Left ventricle myocardium inferior (tissue), 1 donor: ENCODE measurements at regions not wholly inside any gene's neighbourhood (a gene's known extent, or its start where the extent isn't known, plus 50 kb on each side); places are given as distances from the start of the nearest gene placed in this dataset.

Experiments
- DNase-seq: peaks from one replicate; pipeline ENCODE4 v3.0.0-alpha.2; 2020
- H3K27ac ChIP-seq: fragments of 200-600 bp; replicated peaks from 2 replicates; pipeline ENCODE4 v1.8.0; 2021
- H3K27me3 ChIP-seq: fragments of 200-600 bp; 2 replicates; pipeline ENCODE4 v1.8.0; 2021; ENCODE audit warnings: low read depth
- H3K36me3 ChIP-seq: fragments of 200-600 bp; 2 replicates; pipeline ENCODE4 v1.8.0; 2021
- H3K4me1 ChIP-seq: fragments of 200-600 bp; 2 replicates; pipeline ENCODE4 v1.8.0; 2021
- H3K4me3 ChIP-seq: fragments of 200-600 bp; 2 replicates; pipeline ENCODE4 v1.8.0; 2021; ENCODE audit warnings: mild to moderate bottlenecking, moderate library complexity
- H3K9me3 ChIP-seq: fragments of 200-600 bp; replicated peaks from 2 replicates; pipeline ENCODE4 v1.8.0; 2021
- intact Hi-C: fragments of 100-400 bp; cut with micrococcal nuclease; formaldehyde crosslinking; loops from one replicate; pipeline ENCODE4 v1.11.0; 2022
- TF ChIP-seq, protein P1 (sequence below): fragments of 200-600 bp; IDR thresholded peaks from 2 replicates; pipeline ENCODE4 v1.8.0; 2021; ENCODE audit warnings: antibody characterized with exemption, mild to moderate bottlenecking, borderline replicate concordance
- donor health status: DM: no; HTN: yes; CAD: no; lungs with severe emphysema.

DNA sequence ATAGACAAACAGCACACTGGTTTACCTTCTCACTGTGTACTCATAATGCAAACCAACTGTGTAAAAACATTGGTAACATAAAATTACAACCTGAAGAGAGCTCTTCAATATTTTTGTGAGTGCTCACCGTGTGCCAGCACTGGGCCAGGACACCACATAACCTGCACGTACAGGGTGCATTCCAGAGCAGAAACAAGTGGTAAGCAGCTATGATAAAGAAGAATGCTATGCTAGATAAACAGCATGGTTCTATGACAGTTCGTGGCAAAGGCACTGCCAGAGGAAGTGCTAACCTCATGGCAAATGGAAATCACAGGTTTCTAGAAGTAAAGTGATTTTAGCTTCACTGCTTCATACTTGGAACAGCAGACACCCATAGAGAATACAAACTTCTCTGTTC, 343.5 kb downstream of the MTX2 start:
- H3K27me3 ChIP-seq, result no peaks in the 10 kb centered on the region
- no peak for DNase-seq
- intact Hi-C loops, result no loop called here
- no peaks in the 10 kb centered on the region for H3K9me3 ChIP-seq
- H3K36me3 ChIP-seq, result no peaks in the 10 kb centered on the region
- H3K4me1 ChIP-seq, result peaks cover 21% of the 10 kb centered on the region
- no peak overlapping the region for H3K4me3 ChIP-seq
- peak overlapping the region; percentile 21 for H3K27ac ChIP-seq
- TF ChIP-seq, protein P1, sequence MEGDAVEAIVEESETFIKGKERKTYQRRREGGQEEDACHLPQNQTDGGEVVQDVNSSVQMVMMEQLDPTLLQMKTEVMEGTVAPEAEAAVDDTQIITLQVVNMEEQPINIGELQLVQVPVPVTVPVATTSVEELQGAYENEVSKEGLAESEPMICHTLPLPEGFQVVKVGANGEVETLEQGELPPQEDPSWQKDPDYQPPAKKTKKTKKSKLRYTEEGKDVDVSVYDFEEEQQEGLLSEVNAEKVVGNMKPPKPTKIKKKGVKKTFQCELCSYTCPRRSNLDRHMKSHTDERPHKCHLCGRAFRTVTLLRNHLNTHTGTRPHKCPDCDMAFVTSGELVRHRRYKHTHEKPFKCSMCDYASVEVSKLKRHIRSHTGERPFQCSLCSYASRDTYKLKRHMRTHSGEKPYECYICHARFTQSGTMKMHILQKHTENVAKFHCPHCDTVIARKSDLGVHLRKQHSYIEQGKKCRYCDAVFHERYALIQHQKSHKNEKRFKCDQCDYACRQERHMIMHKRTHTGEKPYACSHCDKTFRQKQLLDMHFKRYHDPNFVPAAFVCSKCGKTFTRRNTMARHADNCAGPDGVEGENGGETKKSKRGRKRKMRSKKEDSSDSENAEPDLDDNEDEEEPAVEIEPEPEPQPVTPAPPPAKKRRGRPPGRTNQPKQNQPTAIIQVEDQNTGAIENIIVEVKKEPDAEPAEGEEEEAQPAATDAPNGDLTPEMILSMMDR, result no peak

DNA sequence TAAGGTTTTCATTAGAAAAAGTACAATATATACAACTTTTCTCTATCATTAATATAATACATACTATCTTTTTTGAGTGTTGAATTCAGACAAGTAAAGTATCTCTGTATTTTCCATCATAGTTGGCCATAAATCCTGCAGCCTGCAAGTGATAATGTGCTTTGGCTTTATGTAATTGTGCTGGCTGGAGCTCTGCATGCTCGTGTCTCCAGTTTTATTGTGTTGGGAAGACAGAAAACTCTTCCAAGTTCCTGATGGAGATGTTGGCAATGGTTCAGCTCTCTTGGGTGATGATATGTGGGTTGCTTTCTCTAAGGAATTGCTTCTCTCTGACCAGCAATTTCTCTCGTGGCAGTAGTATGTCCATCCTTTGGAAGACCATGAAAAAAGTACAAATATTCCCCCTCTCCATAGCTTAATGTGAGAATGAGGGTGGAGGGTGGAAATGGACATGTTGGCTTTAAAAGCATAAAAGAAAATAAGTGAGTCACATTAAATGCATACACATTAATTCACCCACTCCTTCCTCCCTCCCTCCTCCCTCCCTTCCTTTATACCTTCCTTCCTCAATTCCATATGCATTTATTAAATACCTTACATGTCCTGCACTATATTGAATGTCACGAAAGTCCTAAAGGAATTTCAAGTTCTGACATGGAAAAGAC, 344.2 kb downstream of the MTX2 start:
- H3K27me3 ChIP-seq, result no peaks in the 10 kb centered on the region
- no peaks in the 10 kb centered on the region for H3K9me3 ChIP-seq
- DNase-seq, result no peak
- H3K4me3 ChIP-seq, result no peak overlapping the region
- no peak overlapping the region for H3K27ac ChIP-seq
- H3K4me1 ChIP-seq, result peaks cover 21% of the 10 kb centered on the region
- TF ChIP-seq, protein P1, result no peak
- H3K36me3 ChIP-seq, result no peaks in the 10 kb centered on the region
- intact Hi-C loops, result no loop called here

DNA sequence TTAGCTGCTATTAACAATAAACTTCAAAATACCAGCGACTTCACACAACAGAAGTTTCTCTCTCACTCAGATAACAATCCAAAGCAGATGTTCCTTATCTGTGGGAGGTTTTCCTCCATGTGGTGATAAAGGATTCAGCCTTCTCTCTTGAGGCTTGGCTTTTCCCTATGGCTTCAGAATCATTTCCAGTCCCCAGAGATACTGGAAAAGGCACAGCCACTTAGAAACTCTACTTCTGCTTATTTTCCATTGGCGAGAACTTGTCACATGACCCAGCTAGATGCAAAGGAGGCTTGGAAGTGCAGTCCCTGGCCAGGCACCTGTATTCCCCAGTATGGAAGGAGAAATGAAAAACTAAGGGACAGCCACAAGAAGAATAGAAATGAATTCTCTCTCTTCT, 344.8 kb downstream of the MTX2 start:
- intact Hi-C loops, result no loop called here
- Histone ChIP-seq H3K36me3 (no peaks in the 10 kb centered on the region), H3K9me3 (no peaks in the 10 kb centered on the region), H3K4me3 (no peak overlapping the region), H3K27me3 (no peaks in the 10 kb centered on the region), H3K27ac (no peak overlapping the region), H3K4me1 (peaks cover 23% of the 10 kb centered on the region)
- no peak for DNase-seq
- TF ChIP-seq, protein P1, result no peak

DNA sequence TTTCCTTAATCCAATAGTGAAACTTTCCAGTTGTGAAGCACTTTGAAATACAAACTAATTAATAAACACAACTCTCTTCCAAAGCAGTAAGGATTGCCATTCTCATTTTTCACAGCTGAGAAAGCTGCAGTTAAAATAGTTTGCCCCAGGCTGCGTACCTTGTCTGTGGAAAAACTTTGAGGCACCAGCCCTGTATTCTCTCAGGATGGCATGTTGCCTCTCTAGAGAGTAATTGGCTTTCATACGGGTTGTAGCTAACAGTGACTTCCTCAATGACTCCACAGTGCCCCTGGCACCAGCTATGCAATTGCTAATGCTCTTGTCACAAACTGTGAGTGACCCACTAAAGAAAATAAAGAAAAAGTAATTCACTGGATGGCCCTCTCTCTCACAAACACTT, 345.7 kb downstream of the MTX2 start:
- intact Hi-C loops, result no loop called here
- no peak for DNase-seq
- H3K4me1 ChIP-seq, result peaks cover 26% of the 10 kb centered on the region

DNA sequence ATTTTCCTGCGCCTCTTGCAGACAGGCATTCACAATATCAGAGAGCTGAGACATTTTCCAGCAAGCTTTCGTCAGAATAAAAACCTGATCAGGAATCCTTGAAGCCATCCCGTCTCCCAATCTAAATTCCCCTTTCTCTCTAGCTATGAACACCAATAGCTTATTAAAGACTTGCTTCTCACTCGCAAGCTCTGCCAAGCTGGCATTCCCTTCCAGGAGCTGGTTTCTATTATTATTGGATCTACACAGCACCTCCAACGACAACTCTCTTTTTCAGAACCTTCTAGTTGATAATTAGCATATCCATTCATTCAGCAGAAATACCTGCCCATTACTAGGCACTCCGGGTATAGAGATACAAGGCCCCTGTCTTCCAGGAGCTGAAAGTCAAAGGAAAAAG, 350.3 kb downstream of the MTX2 start:
- H3K27me3 ChIP-seq, result peaks cover 10% of the 10 kb centered on the region
- no peak overlapping the region for H3K4me3 ChIP-seq
- DNase-seq, result peak; percentile 16
- no peaks in the 10 kb centered on the region for H3K36me3 ChIP-seq
- intact Hi-C loops, result no loop called here
- no peaks in the 10 kb centered on the region for H3K9me3 ChIP-seq
- TF ChIP-seq, protein P1, result no peak
- peak overlapping the region; percentile 8 for H3K27ac ChIP-seq
- peaks cover 9% of the 10 kb centered on the region for H3K4me1 ChIP-seq

More for the DNA sequence above, 345.7 kb downstream of the MTX2 start:
- H3K4me3 ChIP-seq, result no peak overlapping the region
- no peaks in the 10 kb centered on the region for H3K36me3 ChIP-seq
- H3K27me3 ChIP-seq, result no peaks in the 10 kb centered on the region
- H3K27ac ChIP-seq, result no peak overlapping the region
- no peaks in the 10 kb centered on the region for H3K9me3 ChIP-seq
- TF ChIP-seq, protein P1, result no peak

DNA sequence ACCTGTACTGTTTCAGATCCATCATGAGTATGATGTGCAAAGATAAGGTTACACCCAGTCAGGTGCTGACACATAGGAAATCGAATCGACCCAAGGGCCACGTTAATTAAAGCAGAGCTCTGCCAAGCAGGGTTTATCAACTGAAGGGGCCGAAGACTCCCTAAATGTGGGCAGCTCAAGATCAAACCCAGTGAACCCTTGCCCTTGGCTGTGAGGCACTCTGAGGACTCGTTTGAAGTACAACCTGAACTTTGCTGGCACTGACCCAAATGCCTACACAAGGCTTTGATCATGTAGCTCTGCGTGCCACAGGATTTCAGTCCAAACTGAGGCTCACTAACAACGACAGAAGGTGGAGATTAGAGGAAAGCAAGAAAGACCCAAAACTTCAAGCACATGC, 352.1 kb downstream of the MTX2 start:
- intact Hi-C loops, result no loop called here
- Histone ChIP-seq H3K4me1 (peaks cover 4% of the 10 kb centered on the region), H3K9me3 (no peaks in the 10 kb centered on the region), H3K27ac (no peak overlapping the region), H3K4me3 (no peak overlapping the region), H3K36me3 (no peaks in the 10 kb centered on the region), H3K27me3 (peaks cover 20% of the 10 kb centered on the region)
- TF ChIP-seq, protein P1, result no peak
- no peak for DNase-seq
